ENCODE measurements at regions not wholly inside any gene's neighbourhood (a gene's known extent, or its start where the extent isn't known, plus 50 kb on each side); places are given as distances from the start of the nearest gene placed in this dataset.
A peak's percentile ranks its signal among the peaks of the same experiment; 100 is the strongest.
"Not testable (repeated sequence)": the region's sequence is repeated elsewhere in the genome, so short reads cannot be mapped to it uniquely, and the experiment has no call there.

GRCh38 chr16:85225721-85226120 is 113.4 kb upstream of the CIBAR2 start:
- Mint-ChIP-seq H3K27me3 (ENCODE audit: low read depth, poor library complexity) (peaks cover 9% of the 10 kb centered on the region), H3K4me3 (no peak overlapping the region), H3K27ac (no peak overlapping the region), H3K36me3 (ENCODE audit: low read depth) (no peaks in the 10 kb centered on the region), H3K4me1 (peaks cover 87% of the 10 kb centered on the region), H3K9me3 (peaks cover 4% of the 10 kb centered on the region)
- no peak for DNase-seq
- no peak for TF ChIP-seq CTCF (IDR thresholded peaks at IDR 0.05)

- no peak for TF ChIP-seq CTCF (IDR thresholded peaks at IDR 0.05)
- Mint-ChIP-seq H3K9me3 (peaks cover 4% of the 10 kb centered on the region), H3K27ac (peak overlapping the region; percentile 97), H3K4me3 (peak overlapping the region; percentile 67), H3K4me1 (peaks cover 92% of the 10 kb centered on the region), H3K27me3 (ENCODE audit: low read depth, poor library complexity) (peaks cover 13% of the 10 kb centered on the region), H3K36me3 (ENCODE audit: low read depth) (no peaks in the 10 kb centered on the region)
- no peak for DNase-seq
Measured at GRCh38 chr16:85227084-85227945, 115.0 kb upstream of the CIBAR2 start.

GRCh38 chr16:85227946-85228862 is 115.9 kb upstream of the CIBAR2 start:
- Mint-ChIP-seq H3K4me3 (peak overlapping the region; percentile 67), H3K27me3 (ENCODE audit: low read depth, poor library complexity) (peaks cover 16% of the 10 kb centered on the region), H3K9me3 (peaks cover 4% of the 10 kb centered on the region), H3K27ac (peak overlapping the region; percentile 97), H3K36me3 (ENCODE audit: low read depth) (no peaks in the 10 kb centered on the region), H3K4me1 (peaks cover 93% of the 10 kb centered on the region)
- peak; percentile 69 for DNase-seq
- TF ChIP-seq CTCF (IDR thresholded peaks at IDR 0.05), result no peak

GRCh38 chr16:85228970-85229430 is 116.7 kb upstream of the CIBAR2 start:
- Mint-ChIP-seq H3K27ac (no peak overlapping the region), H3K9me3 (peaks cover 4% of the 10 kb centered on the region), H3K27me3 (ENCODE audit: low read depth, poor library complexity) (peaks cover 16% of the 10 kb centered on the region), H3K36me3 (ENCODE audit: low read depth) (no peaks in the 10 kb centered on the region), H3K4me3 (no peak overlapping the region), H3K4me1 (peaks cover 94% of the 10 kb centered on the region)
- TF ChIP-seq CTCF (IDR thresholded peaks at IDR 0.05), result no peak
- no peak for DNase-seq

- no peak overlapping the region for H3K27ac Mint-ChIP-seq
- no peak for DNase-seq
- peaks cover 20% of the 10 kb centered on the region for H3K27me3 Mint-ChIP-seq (ENCODE audit: low read depth, poor library complexity)
- peaks cover 91% of the 10 kb centered on the region for H3K4me1 Mint-ChIP-seq
- TF ChIP-seq CTCF (IDR thresholded peaks at IDR 0.05), result no peak
- H3K9me3 Mint-ChIP-seq, result peaks cover 4% of the 10 kb centered on the region
- no peaks in the 10 kb centered on the region for H3K36me3 Mint-ChIP-seq (ENCODE audit: low read depth)
- peak overlapping the region; percentile 4 for H3K4me3 Mint-ChIP-seq
Measured at GRCh38 chr16:85229869-85230462, 117.7 kb upstream of the CIBAR2 start.

- Mint-ChIP-seq H3K4me1 (peaks cover 82% of the 10 kb centered on the region), H3K27me3 (ENCODE audit: low read depth, poor library complexity) (peaks cover 20% of the 10 kb centered on the region)
- DNase-seq; H3K36me3 Mint-ChIP-seq (ENCODE audit: low read depth); H3K27ac Mint-ChIP-seq; H3K9me3 Mint-ChIP-seq; H3K4me3 Mint-ChIP-seq: not testable (repeated sequence)
Measured at GRCh38 chr16:85230764-85231383, 118.6 kb upstream of the CIBAR2 start.

Measured in nephron progenitor cell (in vitro differentiated cells).